ENCODE measurements at regions not wholly inside any gene's neighbourhood (a gene's known extent, or its start where the extent isn't known, plus 50 kb on each side); places are given as distances from the start of the nearest gene placed in this dataset.

DNA sequence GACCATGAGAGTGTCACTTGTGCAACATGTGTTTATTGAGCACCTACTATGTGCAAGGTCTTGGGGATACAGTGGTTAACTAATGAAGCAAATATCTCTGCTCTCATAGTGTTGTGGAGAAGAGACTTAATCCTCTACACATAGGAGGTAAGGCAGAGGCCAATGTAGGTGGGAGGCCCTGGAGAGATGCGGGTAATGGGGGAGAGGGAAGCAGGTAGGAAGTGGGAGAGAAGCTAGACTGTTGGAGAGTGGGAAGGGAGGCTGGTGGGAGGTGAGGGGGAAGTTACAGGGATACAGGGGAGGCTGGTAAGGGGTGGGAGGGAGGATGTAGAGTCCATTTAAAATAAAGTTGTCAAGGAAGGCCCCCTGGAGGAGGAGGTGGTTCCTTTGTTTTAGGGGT lies 240.0 kb downstream of the MIAT start:
- TF ChIP-seq CTCF (IDR thresholded peaks at IDR 0.05; ENCODE audit: low read depth, low read length), result no peak
- TF ChIP-seq EZH2phosphoT487 (IDR thresholded peaks at IDR 0.05; ENCODE audit: low read depth), result no peak
